Gastrocnemius medialis (tissue), 4 donors: ENCODE measurements at regions not wholly inside any gene's neighbourhood (a gene's known extent, or its start where the extent isn't known, plus 50 kb on each side); places are given as distances from the start of the nearest gene placed in this dataset.

Experiments used
- CTCF ChIP-seq, 5 experiments: fragments of 450-650 bp in 3 of 5; fragments of 200-600 bp in 2 of 5; sonication (generic) in 2 of 5; IDR thresholded peaks in 4 of 5; conservative IDR thresholded peaks in 1 of 5; 1 replicate in 4 of 5; 2 replicates in 1 of 5; pipeline ENCODE4 v1.5.1; 2016 to 2019; ENCODE audit warnings: antibody characterized with exemption in 5 of 5, mild to moderate bottlenecking in 3 of 5, moderate library complexity in 3 of 5
- POLR2A ChIP-seq, 2 donors: fragments of 450-650 bp; IDR thresholded peaks; one replicate each; pipeline ENCODE4 v1.6.1; 2017; ENCODE audit warnings: antibody characterized with exemption in 2 of 2, mild to moderate bottlenecking in 2 of 2, moderate library complexity in 2 of 2

GRCh38 chr18:22088996-22089640 is 80.3 kb upstream of the GATA6 start:
- TF ChIP-seq CTCF (IDR thresholded peaks at IDR 0.05 in 4 of 5, conservative IDR thresholded peaks at IDR 0.05 in 1 of 5) (no peak), POLR2A (IDR thresholded peaks at IDR 0.05) (no peak)
